ENCODE measurements at regions not wholly inside any gene's neighbourhood (a gene's known extent, or its start where the extent isn't known, plus 50 kb on each side); places are given as distances from the start of the nearest gene placed in this dataset.
A peak's percentile ranks its signal among the peaks of the same experiment; 100 is the strongest.
"Not testable (repeated sequence)": the region's sequence is repeated elsewhere in the genome, so short reads cannot be mapped to it uniquely, and the experiment has no call there.

DNA sequence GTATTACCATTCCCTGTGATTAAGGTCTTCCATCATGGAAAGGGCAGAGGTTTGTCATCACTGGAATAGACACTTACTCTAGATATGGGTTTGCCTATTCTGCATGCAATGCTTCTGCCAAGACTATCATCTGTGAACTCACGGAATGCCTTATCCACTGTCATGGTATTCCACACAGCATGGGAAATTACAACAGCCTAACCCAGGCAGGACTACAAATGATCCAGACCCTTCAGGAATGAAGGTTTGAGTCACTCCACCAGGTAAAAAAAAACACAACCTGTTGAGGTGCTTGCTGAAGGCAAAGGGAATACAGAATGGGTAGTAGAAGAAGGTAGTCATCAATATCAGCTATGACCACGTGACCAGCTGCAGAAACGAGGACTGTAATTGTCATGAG lies 89.0 kb upstream of the RANBP6 start:
- not testable (repeated sequence) for DNase-seq (ENCODE audit: low read depth in 2 of 2)

DNA sequence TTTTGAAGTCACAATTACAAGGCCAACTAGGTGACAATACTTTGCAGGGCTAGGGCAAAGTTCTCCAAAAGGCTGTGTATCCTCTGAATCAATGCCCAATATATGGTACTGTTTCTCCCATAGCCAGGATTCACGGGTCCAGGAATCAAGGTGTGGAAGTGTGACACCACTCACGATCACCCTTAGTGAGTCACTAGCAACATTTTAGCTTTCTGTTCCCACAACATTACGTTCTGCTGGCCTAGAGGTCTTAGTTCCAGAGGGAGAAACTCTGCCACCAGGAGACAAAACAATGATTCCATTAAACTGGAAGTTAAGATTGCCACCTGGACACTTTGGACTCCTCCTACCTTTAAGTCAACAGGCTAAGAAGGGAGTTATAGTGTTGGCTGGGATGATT lies 88.5 kb upstream of the RANBP6 start:
- not testable (repeated sequence) for DNase-seq (ENCODE audit: low read depth in 2 of 2)

DNA sequence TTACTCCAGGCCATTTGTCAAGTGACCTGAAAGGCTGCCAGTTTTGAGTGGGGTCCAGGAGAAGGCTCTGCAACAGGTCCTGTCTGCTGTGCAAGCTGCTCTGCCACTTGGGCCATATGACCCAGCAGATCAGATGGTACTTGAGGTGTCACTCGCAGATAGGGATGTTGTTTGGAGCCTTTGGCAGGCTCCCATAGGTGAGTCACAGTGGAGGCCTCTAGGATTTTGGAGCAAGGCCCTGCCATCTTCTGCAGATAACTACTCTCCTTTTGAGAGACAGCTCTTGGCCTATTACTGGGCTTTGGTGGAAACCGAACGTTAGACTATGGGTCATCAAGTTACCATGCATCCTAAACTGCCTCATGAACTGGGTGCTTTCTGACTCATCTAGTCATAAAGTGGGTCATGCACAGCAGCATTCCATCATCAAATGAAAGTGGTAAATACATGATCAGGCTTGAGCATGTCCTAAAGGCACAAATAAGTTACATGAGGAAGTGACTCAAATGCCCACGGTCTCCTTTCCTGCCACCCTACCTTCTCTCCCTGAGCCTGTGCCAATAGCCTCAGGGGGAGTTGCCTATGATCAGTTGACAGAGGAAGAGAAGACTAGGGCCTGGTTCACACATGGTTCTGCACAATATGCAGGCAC lies 87.0 kb upstream of the RANBP6 start:
- not testable (repeated sequence) for DNase-seq (ENCODE audit: low read depth in 2 of 2)

DNA sequence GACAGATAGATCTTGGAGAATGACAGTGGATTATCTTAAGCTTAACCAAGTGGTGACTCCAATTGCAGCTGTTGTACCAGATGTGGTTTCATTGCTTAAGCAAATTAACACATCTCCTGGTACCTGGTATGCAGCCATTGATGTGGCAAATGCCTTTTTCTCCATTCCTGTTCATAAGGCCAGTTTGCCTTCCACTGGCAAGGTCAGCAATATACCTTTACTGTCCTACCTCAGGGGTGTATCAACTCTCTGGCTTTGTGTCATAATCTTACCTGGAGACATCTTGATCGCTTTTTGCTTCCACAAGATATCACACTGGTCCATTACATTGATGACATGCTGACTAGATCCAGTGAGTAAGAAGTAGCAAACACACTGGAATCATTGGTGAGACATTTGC lies 86.3 kb upstream of the RANBP6 start:
- DNase-seq (ENCODE audit: low read depth in 2 of 2): not testable (repeated sequence)

DNA sequence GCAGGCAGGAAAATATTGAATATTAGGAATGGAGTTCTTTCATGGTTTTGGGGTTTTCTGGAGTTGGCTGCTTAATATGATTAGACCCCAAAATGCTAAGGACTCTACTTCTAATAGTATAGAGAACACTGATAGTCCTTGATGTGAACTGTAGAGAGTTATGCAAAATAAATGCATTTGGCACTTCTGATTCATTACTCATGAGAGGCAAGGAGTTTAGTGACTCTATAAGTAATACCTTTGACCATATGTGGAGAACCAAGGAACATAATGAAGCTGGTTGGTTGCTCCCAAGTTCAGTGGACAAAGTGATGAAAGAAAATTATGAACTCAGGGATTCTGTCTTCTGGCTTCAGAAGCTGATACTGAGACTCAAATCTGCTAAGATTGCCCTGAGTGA lies 83.9 kb upstream of the RANBP6 start:
- not testable (repeated sequence) for DNase-seq (ENCODE audit: low read depth in 2 of 2)

DNA sequence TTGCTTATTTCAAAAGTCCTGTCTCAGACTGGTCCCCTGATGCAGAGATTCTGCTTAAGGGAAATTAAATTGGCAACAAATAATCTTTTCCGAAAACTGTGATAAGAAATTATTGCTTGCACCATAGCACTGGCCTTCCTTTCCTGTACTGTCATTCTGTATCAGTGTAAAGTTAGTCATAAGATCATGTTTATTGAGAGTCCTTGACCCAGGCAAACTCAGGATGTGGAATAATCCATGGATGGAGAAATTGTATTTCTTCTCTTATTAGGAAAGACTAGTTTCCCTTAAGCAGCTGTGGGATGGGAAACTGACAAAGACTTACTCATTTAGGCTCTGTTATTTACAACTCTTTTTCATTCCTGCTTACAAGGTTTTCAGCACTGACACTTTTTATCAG lies 83.0 kb upstream of the RANBP6 start:
- DNase-seq (ENCODE audit: low read depth in 2 of 2): no peak

DNA sequence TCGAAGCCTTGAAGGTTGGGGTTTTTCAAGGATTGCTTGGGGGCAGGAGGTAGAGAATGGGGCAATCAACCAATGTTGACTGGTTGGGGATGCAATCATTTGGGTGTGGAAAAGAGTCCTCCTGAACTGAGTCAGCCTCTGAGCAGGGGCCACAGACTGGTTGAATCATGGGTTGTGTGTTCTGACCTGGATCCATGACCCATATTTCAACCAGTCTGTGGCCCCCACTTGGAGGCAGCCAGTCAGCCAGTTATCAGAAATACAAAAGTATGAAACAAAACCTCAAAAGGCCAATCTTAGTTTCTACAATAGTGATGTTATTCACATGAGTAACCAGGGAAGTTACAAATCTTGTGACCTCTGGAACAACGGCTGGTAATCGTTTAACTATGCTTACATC lies 81.4 kb upstream of the RANBP6 start:
- no peak for DNase-seq (ENCODE audit: low read depth in 2 of 2)

DNA sequence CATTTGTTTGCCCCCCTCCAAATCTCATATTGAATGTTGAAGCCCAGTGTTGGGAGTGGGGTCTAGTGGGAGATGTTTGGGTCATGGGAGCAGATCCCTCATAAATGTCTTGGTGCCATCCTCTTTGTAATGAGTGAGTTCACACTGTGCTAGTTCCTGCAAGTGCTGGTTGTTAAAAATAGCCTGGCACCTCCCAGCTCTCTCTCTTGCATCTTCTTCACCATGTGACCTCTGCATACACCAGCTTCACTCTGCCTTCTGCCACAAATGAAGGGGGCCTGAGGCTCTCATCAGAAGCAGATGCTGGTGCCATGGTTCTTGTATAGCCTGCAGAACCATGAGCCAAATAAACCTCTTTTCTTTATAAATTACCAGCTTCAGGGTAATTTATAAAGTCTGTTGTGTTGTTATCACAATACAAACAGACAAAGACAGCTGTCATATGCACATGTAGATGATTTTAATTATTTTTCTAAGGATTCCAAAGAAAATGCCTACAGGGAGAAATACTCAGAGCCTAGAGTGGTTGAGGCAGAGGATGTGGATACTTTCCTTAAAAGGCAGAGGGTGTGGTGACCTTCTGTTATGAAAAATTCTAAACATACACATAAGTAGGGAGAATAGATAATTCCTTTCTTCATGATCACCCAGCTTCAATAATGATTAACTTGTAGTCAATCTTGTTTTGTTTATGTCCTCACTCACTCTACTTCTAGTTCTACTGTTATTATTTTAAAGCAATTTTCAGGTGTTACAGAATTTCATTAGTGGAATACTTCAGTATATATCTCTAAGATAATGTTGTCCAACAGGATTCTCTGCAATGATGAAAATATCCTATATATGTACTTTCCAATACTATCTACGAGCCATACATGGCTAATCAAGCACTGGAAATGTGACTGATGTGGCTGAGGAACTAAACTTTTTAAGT lies 75.1 kb upstream of the RANBP6 start:
- DNase-seq (ENCODE audit: low read depth in 2 of 2): no peak

DNA sequence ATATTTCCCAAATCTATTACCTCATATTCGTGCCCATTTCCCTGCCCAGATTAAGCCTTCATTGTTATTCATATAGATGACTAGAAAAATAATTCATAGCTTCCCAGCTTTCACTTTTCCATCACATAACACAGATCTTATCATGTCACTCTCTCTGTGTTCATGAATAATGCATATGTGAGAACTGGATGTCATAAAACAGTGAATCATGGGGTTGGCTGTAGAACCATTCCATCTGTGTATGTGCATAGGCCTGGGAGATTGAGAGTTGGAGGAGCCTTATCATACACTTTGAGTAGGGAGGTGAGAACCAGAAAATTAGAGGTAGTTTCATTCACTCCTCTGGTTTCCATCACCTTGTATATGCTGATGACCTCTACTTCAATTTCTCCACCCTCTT lies 73.9 kb upstream of the RANBP6 start:
- DNase-seq (ENCODE audit: low read depth in 2 of 2): no peak

DNA sequence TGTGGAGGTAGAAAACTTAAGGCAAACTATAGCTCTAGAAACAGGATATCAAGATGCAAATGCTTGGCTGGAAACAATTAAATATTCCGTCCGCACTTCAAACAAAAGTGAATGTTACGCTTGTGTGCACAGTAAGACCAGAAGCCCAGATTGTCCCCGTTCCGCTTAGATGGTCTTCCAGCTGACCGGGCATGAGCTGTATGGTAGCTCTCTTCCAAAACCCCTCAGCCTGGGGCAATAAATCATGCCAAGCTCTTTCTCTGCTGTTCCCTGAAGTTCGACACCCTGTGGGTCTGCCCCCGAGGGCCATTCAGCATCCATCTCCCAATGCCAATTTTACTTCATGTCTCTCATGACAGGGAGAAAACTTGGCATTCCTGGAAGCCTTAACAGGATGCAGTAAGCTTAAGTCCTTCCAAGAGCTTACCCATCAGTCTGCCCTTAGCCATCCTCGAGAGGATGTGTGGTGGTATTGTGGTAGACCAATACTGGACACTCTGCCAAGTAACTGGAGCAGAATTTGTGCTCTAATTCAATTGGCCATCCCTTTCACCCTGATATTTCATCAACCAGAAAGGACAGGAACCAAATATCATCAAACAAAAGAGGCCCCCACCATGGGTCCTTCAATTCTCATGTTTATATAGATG lies 70.7 kb upstream of the RANBP6 start:
- no peak for DNase-seq (ENCODE audit: low read depth in 2 of 2)

DNA sequence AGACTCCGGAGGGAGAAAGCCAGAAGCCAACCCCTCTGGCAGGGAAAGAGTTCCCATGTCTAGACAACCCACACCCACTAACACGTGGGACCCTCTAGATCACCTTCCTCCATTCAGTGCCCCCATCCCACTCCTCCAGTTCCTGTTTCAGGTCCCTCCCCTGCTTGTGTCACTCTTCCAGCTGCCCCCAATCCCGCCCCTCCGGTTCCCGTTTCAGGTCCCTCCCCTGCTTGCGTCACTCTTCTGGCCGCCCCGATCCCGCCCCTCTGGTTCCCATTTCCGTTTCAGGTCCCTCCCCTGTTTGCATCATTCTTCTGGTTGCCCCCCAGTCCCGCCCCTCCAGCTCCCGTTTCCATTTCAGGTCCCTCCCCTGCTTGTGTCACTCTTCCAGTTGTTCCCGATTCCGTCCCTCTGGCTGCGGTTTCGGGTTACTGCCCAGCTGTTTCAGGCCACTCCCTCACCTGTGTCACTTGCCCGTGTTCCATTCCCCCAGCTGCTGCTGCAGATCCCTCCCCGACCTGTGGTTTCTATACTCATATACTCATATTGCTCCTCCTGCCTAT lies 64.8 kb upstream of the RANBP6 start:
- DNase-seq (ENCODE audit: low read depth in 2 of 2): peak; percentile 29 to 32

DNA sequence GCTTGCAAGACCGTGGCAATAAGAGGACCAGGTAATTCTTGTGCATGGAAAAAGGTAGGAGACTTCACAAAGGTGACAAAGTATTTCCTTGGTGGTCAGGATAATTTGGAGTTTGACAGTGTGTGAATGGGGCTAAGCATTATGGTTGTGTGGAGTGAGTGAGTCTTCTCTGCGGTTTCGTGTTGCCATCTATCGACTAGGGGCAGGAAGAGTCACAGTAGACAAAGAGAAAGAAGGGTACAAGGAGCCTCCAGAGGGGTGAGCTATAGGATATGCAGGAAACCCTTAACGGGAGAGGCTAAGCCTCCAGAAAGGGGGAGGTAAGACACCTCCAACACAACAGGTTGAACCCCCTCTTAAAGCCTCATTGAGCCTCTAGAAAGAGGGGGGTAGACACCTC lies 64.0 kb upstream of the RANBP6 start:
- no peak for DNase-seq (ENCODE audit: low read depth in 2 of 2)

DNA sequence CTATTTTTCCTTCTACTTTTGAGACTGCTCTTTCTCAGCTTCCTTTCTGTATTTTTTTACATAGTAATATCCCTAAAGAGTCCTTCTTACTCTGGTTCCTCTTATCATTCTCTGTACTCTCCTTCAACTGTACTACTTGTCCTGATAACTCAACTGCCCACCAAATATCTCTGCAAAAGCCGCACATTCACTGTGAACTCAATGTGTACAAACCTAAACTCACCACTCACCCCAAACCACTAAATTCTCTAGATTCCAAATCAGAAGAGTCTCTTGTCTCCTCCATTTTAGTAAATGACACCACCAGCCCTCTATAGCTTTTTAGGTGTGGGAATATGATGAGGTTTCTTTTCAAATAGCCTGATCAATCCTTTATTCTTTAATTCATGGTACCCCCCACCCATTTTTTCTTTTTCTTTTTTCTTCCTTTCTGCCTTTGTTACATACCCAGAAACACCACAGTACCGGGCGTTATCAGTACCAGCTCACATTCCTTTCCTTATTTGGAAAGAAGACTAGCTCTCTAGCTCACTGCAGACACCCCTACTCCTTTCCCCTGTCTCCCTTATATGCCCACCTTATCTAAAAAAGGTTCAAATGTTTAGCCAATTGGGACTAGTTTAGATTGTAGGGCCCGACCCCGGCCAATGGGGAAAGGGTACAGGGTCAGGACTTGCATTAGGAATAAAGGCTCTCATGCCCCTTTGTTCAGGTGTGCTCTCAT lies 63.1 kb upstream of the RANBP6 start:
- DNase-seq (ENCODE audit: low read depth in 2 of 2): no peak

DNA sequence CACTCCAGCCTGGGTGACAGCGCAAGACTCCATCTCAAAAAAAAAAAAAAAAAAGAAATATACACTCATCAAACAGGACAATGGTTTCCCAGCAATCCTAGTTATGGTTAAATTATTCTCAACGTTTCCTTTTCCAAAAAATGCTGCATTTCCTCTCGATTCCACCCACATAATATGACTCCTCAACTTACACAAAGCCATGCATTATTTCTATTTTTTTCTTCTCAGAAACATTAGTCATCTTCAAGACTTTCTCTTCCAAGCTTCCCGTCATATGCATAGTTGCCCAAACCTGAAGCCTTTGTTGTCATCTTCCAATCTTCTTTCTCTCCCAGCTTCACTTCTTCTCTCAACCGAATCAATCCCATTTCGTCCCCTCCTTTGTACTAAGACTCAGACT lies 61.4 kb upstream of the RANBP6 start:
- no peak for DNase-seq (ENCODE audit: low read depth in 2 of 2)

DNA sequence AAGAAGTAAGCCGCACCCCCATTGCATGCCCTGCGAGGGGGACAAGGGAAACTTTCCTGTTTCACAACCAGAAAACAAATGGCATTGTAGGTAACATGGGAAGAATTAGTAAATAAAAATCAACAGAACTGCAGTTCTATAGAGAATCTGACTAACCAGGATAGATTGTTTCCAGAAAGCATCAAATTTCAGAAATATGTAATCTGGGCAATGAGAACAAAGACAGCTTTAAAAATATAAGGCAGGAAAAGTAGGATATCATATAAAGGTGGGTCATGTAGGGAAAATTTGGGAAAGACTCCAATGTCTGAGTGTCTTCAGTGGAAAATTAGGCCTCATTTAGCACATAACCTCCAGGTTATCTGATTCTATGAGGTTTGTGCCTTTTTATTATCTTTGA lies 58.3 kb upstream of the RANBP6 start:
- no peak for DNase-seq (ENCODE audit: low read depth in 2 of 2)

DNA sequence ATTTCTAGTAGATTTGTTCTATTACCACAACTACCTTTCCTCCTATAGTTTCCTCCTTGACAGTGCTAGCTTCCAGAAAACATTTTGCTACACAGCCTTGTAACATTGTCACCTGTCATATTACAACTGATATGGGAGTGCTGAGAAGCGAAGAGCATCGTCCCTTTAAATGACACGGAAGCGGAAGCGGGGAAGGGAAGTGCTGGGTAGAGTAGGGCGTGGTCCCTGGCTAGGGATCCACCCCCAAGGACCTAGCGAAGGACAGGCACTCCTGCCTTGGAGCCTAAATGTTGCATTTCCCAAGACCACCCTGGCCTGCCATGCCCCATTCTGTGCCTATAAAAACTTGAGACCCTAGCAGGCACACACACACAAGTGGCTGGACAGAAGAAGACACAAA lies 57.4 kb upstream of the RANBP6 start:
- no peak for DNase-seq (ENCODE audit: low read depth in 2 of 2)

DNA sequence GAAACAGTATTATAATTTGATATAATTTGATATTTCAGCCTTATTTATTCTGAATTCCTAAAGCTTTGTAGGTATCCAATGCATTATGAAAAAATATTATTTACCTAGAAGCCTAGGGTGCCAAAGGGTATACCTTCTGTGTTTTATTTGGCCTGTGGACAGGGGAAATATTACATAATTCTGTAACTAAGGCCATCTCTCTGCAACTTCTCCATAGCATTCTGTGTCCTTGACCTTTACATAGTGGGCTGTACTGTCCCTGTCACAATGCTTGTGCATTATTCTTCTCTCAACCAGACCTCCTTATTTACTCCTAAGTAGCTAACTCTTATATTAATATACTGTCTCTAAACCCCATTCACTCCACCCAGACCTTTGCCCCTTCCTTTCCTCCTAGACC lies 57.0 kb upstream of the RANBP6 start:
- no peak for DNase-seq (ENCODE audit: low read depth in 2 of 2)

DNA sequence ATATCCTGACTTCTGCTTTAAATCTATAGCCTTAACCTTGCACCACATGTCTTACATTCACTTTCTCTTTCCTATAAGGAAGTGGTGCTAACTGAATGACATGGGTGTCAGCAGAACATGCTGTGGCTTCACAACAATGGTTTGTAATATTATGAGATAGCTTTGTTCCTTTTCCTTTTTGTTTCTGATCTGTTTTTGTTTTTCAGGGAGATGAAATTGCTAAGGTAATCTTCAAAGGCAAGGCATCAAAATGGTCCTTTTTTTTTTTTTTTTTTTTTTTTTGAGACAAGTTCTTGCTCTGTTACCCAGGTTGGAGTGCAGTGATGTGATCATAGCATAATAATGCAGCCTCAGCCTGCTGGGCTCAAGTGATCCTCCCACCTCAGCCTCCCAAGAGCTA lies 53.6 kb upstream of the RANBP6 start:
- DNase-seq (ENCODE audit: low read depth in 2 of 2): no peak

DNA sequence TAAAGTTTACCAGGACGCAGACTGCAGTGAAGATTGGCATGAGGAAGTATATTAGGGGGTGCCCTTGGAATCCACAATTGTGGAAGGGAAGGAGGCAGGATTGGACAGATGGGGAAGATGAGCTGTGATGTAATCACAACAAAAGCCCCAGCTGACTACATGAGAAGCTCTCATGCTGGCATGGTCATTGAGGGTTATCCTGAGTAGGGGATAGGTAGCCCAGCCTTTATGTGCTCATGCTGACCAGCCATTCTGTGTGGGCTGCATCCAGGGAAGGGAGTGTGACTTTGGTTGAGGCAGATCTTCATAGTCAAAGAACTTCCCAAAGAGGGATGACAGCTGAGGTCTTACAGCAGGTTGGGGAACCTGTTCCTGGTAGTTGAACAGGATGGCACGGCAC lies 52.0 kb upstream of the RANBP6 start:
- no peak for DNase-seq (ENCODE audit: low read depth in 2 of 2)

Data from stimulated activated CD8-positive, alpha-beta memory T cell treated with anti-CD3 and anti-CD28 coated beads, Interleukin-7, amount 100 ng/mL, for 1 hour (primary cell).